Body of pancreas (tissue), 4 donors: ENCODE measurements at regions not wholly inside any gene's neighbourhood (a gene's known extent, or its start where the extent isn't known, plus 50 kb on each side); places are given as distances from the start of the nearest gene placed in this dataset.

Source experiments
- ATAC-seq: fragments of 150-250 bp; one replicate; pipeline ENCODE4 v1.9.1; 2016
- DNase-seq, 4 donors: peaks; one replicate each; pipeline ENCODE4 v3.0.0-alpha.2; 2019
- H3K27ac ChIP-seq, 4 donors: fragments of 200-600 bp; sonication (generic); 1 replicate in 3 of 4; 2 replicates in 1 of 4; pipeline versions ENCODE4 v1.5.1 to v1.6.1; 2016 to 2019; ENCODE audit warnings: mild to moderate bottlenecking in 1 of 4, mixed read lengths in 1 of 4, moderate library complexity in 1 of 4
- H3K27me3 ChIP-seq, 2 donors: fragments of 200-600 bp; sonication (generic); one replicate each; pipeline ENCODE4 v1.6.0; 2016; ENCODE audit warnings: mild to moderate bottlenecking in 1 of 2
- H3K36me3 ChIP-seq, 2 donors: fragments of 200-600 bp; sonication (generic); replicated peaks in 1 of 2; 2 replicates each; pipeline ENCODE4 v1.5.1; 2016; ENCODE audit warnings: low read depth in 2 of 2; ENCODE audit not compliant: insufficient read depth in 1 of 2
- H3K4me1 ChIP-seq: fragments of 200-600 bp; sonication (generic); one replicate; pipeline ENCODE4 v1.6.0; 2016
- H3K4me3 ChIP-seq, 2 donors: fragments of 200-600 bp; sonication (generic); 1 replicate in 1 of 2; 2 replicates in 1 of 2; pipeline ENCODE4 v1.5.1; 2016 to 2019
- H3K9me3 ChIP-seq, 3 donors: fragments of 200-600 bp; sonication (generic); 1 replicate in 2 of 3; 2 replicates in 1 of 3; pipeline ENCODE4 v1.5.1; 2016
- POLR2A ChIP-seq, 3 donors: fragments of 450-650 bp; IDR thresholded peaks; one replicate each; pipeline ENCODE4 v1.6.1; 2016; ENCODE audit warnings: antibody characterized with exemption in 3 of 3, mild to moderate bottlenecking in 2 of 3
- WGBS, 2 donors: methylation state at CpG; one replicate each; pipeline ENCODE4 v1.1.5; 2017; 5-methylcytosine and 5-hydroxymethylcytosine counted together
- intact Hi-C: fragments of 100-400 bp; cut with DNase I; formaldehyde crosslinking; loops from one replicate; pipeline ENCODE4 v1.15.1; 2023
- TF ChIP-seq, protein P1 (sequence below), 7 experiments: fragments of 450-650 bp in 4 of 7; fragments of 200-600 bp in 3 of 7; sonication (generic) in 3 of 7; IDR thresholded peaks; one replicate each; pipeline ENCODE4 v1.5.1; 2016 to 2019; ENCODE audit warnings: antibody characterized with exemption in 7 of 7

GRCh38 chr2:191496838-191497237 lies 181.1 kb upstream of the NABP1 start:
- H3K4me3 ChIP-seq, result no peak overlapping the region
- H3K27ac ChIP-seq, result peak overlapping the region in 1 of 4 donors; percentile 29
- intact Hi-C loops, result no loop called here
- ATAC-seq (no peak), DNase-seq (no peak)
- no peaks in the 10 kb centered on the region for H3K27me3 ChIP-seq
- no peaks in the 10 kb centered on the region for H3K9me3 ChIP-seq
- peaks cover 39% of the 10 kb centered on the region for H3K4me1 ChIP-seq
- WGBS, 2 donors, result 85 to 98% methylated on average over 2 of the region's 2 CpGs
- H3K36me3 ChIP-seq, result no peaks in the 10 kb centered on the region
- TF ChIP-seq, protein P1, sequence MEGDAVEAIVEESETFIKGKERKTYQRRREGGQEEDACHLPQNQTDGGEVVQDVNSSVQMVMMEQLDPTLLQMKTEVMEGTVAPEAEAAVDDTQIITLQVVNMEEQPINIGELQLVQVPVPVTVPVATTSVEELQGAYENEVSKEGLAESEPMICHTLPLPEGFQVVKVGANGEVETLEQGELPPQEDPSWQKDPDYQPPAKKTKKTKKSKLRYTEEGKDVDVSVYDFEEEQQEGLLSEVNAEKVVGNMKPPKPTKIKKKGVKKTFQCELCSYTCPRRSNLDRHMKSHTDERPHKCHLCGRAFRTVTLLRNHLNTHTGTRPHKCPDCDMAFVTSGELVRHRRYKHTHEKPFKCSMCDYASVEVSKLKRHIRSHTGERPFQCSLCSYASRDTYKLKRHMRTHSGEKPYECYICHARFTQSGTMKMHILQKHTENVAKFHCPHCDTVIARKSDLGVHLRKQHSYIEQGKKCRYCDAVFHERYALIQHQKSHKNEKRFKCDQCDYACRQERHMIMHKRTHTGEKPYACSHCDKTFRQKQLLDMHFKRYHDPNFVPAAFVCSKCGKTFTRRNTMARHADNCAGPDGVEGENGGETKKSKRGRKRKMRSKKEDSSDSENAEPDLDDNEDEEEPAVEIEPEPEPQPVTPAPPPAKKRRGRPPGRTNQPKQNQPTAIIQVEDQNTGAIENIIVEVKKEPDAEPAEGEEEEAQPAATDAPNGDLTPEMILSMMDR (IDR thresholded peaks at IDR 0.05), result no peak
- TF ChIP-seq POLR2A (IDR thresholded peaks at IDR 0.05), result no peak

DNA sequence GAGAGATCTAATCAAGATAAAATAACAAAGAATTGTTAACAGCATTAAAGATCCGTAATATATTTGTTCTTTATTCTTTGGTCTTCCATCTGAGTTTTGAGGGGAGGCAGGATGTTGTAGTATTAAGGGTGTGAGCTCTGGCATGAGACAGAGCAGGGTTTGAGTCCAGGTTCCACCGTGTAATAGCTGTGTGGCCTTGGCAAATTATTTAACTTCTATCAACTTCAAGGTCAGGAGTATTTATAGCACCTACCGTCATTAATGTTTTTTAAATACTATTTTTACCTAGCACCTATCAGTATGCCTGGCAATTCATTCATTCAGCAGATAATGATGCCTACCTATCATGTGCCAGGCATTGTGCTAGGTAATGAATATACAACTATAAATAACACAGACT lies 180.1 kb upstream of the NABP1 start:
- Histone ChIP-seq H3K9me3 (no peaks in the 10 kb centered on the region), H3K27ac (peak overlapping the region in 2 of 4 donors; percentile 6 to 29), H3K4me3 (no peak overlapping the region), H3K27me3 (no peaks in the 10 kb centered on the region), H3K36me3 (no peaks in the 10 kb centered on the region), H3K4me1 (peaks cover 39% of the 10 kb centered on the region)
- 14 to 21% methylated on average over 3 of the region's 3 CpGs for WGBS, 2 donors
- ATAC-seq (peak; percentile 70), DNase-seq (no peak)
- intact Hi-C loops, result no loop called here
- no peak for TF ChIP-seq POLR2A (IDR thresholded peaks at IDR 0.05)
- TF ChIP-seq, protein P1 (IDR thresholded peaks at IDR 0.05), result no peak

DNA sequence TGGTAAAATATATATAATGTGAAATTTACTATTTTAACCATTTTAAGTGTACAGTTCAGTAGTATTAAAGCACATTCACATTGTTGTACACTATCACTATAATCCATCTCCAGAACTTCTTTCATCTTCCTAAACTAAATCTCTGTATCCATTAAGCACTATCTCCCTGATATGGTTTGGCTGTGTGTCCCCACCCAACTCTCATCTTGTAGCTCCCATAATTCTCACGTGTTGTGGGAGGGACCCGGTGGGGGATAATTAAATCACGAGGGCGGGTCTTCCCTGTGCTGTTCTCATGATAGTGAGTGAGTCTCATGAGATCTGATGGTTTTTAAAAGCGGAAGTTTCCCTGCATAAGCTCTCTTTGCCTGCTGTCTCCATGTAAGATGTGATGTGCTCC lies 178.9 kb upstream of the NABP1 start:
- 82 to 94% methylated on average over 5 of the region's 5 CpGs for WGBS, 2 donors
- intact Hi-C loops, result no loop called here
- Histone ChIP-seq H3K36me3 (no peaks in the 10 kb centered on the region), H3K4me3 (no peak overlapping the region), H3K27ac (no peak overlapping the region), H3K4me1 (peaks cover 39% of the 10 kb centered on the region), H3K9me3 (no peaks in the 10 kb centered on the region), H3K27me3 (no peaks in the 10 kb centered on the region)
- no peak for TF ChIP-seq POLR2A (IDR thresholded peaks at IDR 0.05)
- TF ChIP-seq, protein P1 (IDR thresholded peaks at IDR 0.05), result no peak
- no peak for DNase-seq
- ATAC-seq, result no peak

DNA sequence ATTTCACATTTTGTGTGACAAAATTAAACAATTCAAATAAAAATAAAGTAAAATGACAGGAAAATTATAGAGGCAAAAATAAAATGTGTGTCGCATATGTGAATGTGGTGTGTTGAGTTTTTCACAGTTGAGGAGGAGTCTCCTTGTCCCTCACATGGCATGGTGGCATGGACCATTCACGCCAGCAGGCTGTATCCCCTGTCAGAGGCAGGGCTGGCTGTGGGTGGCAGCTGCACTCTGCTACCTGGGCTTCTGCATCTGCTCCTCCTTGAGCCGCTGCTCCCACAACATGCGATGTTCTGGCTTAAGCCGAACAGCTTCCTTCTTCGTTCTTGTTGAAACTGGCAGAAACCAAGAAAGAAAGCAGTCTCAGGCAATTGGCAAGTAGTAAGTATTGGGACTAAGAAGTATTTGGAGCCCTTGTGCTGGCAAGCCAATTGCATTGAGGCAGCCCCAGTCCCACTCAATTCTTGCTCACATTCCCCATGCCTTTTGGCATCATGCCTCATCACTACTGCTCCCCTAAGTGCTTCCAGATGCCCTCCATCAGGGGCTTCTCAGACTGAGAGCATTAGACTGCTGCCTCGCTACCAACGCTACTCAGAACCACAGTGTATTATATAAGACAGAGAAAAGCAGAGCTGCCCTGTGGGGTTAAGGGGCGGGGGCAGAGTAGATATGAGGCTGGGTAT lies 177.9 kb upstream of the NABP1 start:
- H3K36me3 ChIP-seq, result no peaks in the 10 kb centered on the region
- H3K4me3 ChIP-seq, result no peak overlapping the region
- peak overlapping the region in 3 of 4 donors; percentile 21 to 56 (median 37) for H3K27ac ChIP-seq
- ATAC-seq (peak; percentile 15), DNase-seq (no peak)
- TF ChIP-seq, protein P1 (IDR thresholded peaks at IDR 0.05), result no peak
- no peak for TF ChIP-seq POLR2A (IDR thresholded peaks at IDR 0.05)
- H3K9me3 ChIP-seq, result no peaks in the 10 kb centered on the region
- H3K27me3 ChIP-seq, result no peaks in the 10 kb centered on the region
- H3K4me1 ChIP-seq, result peaks cover 39% of the 10 kb centered on the region
- WGBS, 2 donors, result 87 to 95% methylated on average over 7 to 9 of the region's 9 CpGs
- intact Hi-C loops, result loop anchor here (5.0 kb wide), 2 partner anchors 268 to 333 kb away; no protein-coding TSS in a partner anchor

- intact Hi-C loops, result loop anchor here (5.0 kb wide), 2 partner anchors 268 to 333 kb away; no protein-coding TSS in a partner anchor
- H3K4me1 ChIP-seq, result peaks cover 39% of the 10 kb centered on the region
- no peaks in the 10 kb centered on the region for H3K9me3 ChIP-seq
- 0 to 43% methylated on average over 1 of the region's 1 CpG for WGBS, 2 donors
- no peaks in the 10 kb centered on the region for H3K36me3 ChIP-seq
- ATAC-seq (peak; percentile 61), DNase-seq (peak in 3 of 4 donors; percentile 35 to 49 (median 45))
- H3K27ac ChIP-seq, result peak overlapping the region in 3 of 4 donors; percentile 21 to 56 (median 37)
- no peak for TF ChIP-seq POLR2A (IDR thresholded peaks at IDR 0.05)
- TF ChIP-seq, protein P1 (IDR thresholded peaks at IDR 0.05), result no peak
- no peaks in the 10 kb centered on the region for H3K27me3 ChIP-seq
- H3K4me3 ChIP-seq, result no peak overlapping the region
Measured at GRCh38 chr2:191500566-191500883, 177.4 kb upstream of the NABP1 start.
